Prostate gland (tissue), 2 donors: ENCODE measurements at regions not wholly inside any gene's neighbourhood (a gene's known extent, or its start where the extent isn't known, plus 50 kb on each side); places are given as distances from the start of the nearest gene placed in this dataset.
"Not testable (repeated sequence)": the region's sequence is repeated elsewhere in the genome, so short reads cannot be mapped to it uniquely, and the experiment has no call there.

Experiments
- CTCF ChIP-seq, 4 experiments: fragments of 200-600 bp in 2 of 4; fragments of 450-650 bp in 2 of 4; sonication (generic) in 2 of 4; IDR thresholded peaks; 1 replicate in 3 of 4; 2 replicates in 1 of 4; pipeline ENCODE4 v1.5.1; 2016 to 2019; ENCODE audit warnings: antibody characterized with exemption in 4 of 4, mild to moderate bottlenecking in 2 of 4, moderate library complexity in 2 of 4
- POLR2A ChIP-seq: fragments of 450-650 bp; IDR thresholded peaks from one replicate; pipeline ENCODE4 v1.6.1; 2016; ENCODE audit warnings: antibody characterized with exemption, mild to moderate bottlenecking
- POLR2AphosphoS5 ChIP-seq: sonication (generic); formaldehyde crosslinking; IDR thresholded peaks from one replicate; pipeline ENCODE4 v1.6.1; 2017; ENCODE audit warnings: antibody characterized with exemption

- not testable (repeated sequence) for TF ChIP-seq POLR2AphosphoS5; CTCF (IDR thresholded peaks at IDR 0.05); POLR2A
Observed at GRCh38 chr15:53891862-53892261, 86.4 kb upstream of the UNC13C start.
